ENCODE measurements at regions not wholly inside any gene's neighbourhood (a gene's known extent, or its start where the extent isn't known, plus 50 kb on each side); places are given as distances from the start of the nearest gene placed in this dataset.

DNA sequence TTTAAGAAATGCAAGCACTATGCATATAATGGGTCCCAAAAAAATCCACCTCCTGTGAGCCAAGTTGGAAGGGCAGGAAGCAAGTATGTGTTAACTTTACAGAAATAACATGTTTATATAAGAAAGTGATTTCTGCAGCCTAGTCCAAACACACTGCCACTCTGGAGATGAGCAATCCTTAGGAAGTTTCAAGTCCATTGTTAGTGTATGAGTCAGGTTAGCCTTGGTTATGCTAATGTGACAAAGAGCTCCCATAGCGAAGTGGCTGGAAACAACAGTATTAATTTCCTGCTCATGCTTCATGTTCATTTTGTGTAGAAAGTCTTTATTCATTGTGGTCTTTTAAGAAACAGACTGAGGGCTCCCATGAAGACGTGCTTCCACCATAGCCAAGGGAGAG, 121.4 kb downstream of the TBXT start:
- no peak for DNase-seq

DNA sequence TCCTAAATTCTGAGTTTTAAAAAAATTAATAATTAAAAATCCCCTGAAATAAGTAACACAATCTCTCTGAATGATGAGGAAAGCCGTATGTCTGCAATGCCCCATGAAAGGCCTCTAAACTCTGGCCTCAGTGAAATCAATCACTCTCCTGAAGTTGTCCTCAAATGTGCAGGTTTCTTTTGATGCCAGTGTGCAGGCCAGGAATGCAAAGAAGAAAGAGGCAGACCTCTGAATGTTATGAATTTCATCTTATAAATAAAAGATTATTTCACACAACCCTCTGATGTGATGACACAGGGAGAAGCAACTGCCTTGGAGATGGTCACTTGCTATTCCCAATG, 121.8 kb downstream of the TBXT start:
- no peak for DNase-seq

DNA sequence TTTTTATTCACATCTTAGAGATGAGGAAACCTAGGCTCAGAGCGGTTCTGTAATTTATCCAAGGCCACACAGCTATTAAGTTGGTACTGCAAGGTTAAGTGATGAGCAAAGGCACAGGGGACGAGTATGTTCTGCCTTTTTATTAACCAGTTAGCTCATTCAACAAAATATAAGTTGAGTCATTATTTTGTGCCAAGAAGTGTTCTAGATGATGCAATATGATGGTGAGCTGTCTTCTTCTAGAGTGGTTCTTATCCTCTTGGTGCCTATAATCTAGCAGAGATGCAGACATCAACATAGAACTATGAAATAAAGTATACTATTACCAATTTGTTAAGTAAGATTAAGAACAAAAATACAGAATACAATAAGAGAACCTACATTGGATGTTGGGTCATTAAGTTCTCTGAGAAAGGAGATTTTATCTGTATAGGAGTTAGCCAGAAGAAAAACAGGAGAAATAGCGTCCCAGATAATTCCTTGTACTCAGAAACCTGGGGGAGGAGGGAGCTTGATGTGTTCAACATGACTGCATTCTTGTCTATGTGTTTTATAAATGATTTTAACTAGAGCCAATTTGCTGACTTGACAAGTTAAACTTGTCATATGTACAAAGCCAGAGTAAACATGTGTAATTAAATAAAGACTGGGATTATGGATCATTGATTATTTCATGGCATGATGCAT, 122.3 kb downstream of the TBXT start:
- no peak for DNase-seq

DNA sequence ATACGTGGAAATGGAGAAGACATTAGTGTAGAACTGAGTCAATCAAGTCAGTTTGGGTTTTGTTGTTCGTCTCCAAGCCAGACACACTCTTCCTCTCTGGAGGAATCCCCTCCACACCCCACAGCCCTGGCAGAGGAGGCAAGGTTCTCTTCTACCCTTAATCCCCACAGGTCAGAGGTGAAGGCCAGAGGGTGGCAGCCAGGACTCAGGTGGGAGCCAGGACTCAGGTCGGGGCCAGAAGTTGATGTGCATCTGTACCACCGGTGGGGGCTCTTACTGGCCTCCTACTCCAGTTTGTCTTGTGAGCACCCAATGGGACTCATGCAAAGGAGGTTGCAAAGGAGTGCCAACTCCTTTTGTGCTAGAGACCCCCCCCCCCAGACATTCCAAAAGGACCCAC, 126.4 kb downstream of the TBXT start:
- DNase-seq: no peak

DNA sequence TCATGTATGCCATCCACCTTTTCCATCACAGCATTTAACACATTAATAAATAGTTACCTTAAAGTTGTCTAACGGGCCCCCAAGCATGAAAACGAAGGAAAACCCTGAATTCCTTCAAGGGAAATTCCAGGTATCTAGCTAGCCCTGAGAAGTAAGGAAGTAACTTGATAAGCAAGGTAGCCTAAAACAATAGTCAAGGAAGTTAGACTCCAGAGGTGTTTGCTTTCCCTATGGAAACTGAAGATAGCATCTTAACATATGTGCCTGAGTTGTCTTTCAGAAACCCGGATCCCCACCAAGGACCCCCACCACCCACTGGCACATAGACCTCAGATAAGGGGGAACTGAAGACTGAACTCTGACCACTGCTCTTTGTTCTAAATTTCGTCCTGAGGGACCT, 127.4 kb downstream of the TBXT start:
- no peak for DNase-seq

DNA sequence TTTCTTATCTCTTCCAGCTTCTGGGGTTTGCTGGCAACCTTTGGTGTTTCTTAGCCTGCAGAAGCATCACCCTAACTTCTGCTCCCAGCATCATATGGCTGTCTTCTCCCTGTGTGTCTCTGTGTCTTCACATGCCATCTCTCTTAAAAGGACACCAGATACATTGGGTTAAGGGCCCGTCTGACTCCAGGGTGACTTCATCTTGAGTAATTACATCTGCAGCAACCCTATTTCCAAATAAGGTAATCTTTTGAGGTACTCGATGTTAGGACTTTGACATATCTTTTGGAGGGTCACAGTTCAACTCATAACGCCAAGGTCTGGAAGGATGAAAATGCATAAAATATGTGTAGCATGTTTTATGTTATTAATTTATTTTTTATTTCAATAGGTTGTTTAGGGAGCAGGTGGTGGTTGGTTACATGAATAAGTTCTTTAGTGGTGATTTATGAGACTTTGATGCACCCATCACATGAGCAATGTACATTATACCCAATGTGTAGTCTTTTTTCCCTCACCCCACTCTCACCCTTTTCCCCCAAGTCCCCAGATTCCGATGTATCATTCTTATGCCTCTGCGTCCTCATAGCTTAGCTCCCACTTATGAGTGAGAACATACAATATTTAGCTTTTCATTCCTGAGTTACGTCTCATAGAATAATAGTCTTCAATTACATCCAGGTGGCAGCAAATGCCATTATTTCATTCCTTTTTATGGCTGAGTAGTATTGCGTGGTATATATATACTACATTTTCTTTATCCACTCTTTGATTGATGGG, 131.1 kb downstream of the TBXT start:
- no peak for DNase-seq

DNA sequence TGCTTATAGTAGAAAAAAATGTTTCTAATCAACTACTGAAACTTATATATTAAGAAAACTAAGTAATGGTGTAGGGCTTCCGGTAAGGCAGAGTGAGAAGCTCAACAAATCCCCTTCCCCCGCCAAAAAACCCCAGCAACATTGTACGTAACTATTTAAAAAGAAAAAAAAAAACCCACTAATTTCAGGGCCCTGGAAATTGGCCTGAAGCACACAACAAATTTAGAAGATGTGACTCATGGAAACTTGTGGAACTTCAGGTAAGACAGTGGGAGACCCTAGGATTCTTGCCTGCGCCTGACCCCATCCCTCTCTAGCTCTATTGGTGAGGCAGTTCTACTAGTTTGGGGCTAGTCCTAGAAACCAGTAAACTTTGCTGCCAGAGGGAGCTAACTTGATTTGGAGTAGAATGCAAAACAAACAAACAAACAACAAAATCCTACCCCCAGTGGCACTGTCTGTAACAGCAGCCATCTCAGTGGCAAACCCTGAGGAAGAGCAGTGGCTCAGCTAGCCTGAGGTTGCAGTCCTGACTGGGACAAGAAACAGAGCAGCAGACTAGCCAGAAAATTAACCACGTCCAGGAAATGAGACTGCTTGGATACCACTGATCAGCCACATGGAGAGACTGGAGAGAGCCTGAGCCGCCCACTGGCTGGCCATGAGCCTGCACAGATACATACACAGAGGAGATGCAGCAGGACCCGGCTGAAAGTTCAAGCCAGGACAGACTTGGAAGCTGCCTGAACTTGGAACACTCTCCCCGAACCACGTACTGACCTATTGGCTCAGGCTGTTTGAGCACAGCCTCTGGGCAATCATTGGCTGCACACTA, 135.1 kb downstream of the TBXT start:
- DNase-seq: no peak

DNA sequence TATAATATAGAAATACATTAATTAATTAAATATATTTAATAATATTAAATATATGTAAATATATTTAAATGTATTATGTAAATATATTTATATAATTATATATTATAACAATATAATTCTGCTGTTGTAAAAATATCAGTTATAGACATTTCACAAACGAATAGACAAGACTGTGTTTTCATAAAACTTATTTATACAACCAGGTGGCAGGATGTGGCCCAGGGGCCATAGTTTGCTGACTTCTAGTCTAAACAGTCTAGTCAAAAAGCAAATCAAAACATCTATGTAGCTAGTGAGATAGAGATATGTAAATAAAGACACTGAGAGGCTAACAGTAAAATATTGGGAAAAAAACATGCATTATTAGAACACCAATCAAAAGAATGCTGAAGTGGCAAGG, 136.4 kb downstream of the TBXT start:
- no peak for DNase-seq

DNA sequence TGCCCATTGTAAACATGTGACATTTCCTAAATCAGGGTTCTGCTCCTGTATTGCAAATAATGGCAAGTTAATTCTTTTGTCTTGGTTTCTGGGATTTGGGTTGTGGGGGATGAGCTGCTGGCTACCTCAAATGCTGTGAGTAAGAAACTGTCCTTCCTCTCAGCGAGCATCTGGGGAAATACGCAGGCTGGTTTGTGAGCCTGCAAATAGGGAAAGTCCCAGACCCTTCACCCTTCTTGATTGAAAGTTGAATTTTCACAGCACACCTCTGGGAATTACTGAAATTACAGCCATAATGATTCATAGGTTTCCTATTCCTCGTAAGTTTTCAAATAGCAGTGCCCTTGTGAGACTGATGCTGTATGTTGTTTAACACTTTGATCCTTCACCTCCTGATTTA, 138.1 kb downstream of the TBXT start:
- DNase-seq: no peak

DNA sequence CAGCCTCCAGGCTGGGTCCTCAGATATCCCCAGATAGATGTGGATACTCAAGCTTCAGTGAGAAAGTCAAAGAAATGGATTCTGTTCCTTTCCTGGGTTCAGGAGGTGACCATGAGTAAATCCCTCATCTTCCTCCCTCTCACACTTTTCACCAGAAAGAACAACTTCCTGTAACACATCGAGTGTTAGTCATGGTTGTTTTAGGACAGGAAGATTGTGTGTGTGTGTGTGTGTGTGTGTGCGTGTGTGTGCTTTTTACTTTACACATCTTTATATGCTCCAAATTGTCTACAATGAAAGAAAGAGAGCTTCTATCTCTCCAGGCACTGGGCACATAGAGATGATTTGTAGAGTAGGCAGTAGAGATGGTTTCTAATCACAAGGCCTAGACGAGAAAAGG, 139.9 kb downstream of the TBXT start:
- DNase-seq: no peak

DNA sequence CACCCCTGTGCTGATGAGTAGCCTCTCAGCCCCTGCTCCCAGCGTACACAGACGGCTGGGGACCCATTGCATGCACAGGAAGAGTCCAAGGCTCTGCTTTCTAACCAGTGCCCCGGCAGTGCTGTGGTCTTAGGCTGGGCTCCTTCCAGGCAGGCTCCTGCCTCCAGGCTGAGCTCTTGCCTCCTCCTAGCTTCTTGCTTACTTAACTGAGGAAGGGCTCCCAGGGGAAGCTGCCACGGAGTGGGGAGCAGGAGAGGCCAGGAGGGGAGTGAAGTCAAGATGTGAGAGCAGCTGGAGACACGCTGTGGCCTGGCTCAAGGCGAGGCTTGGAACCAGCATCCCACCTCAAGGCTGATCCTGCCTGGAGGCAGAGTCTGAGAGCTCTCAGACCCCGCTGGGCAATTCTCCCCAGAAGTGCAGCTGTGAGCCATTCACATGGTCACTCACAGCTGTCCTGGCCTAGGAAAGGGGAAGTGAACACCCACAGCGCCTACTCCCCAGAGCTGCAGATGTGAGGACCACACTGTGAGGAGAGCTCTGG, 141.0 kb downstream of the TBXT start:
- DNase-seq: no peak

DNA sequence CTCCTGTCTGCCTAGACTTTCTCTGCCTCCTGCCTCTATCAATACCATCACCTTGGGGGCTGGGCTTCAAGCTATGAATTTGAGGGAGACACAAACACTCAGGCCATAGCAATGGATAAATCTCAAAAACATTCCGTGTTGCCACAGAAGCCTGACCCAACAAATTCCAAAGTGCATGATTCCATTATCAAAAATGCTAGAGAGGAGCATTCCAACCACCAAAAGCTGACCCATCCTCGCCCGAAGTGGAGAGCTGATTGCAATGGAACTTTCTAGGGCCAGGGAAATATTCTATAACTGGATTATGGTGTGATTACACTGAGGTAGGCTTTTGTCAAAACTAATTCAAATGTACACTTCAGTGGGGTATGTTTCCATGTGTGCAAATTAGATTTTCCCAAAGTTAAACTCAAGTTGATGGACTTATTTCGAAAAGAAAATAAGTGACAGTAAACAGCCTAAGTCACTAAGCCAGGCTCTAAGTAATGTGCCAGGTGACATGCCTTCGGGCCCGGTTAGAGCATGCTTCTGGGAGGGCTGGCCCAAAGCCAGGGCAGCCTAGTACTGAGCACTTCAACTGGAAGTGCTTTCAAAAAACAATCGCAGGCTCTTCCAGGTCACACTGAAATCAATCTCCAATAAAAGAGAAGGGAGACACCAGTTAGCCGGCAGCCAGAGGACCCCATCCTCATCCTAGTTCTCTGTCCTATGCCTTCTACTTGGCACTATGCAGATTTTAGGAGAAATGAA, 142.3 kb downstream of the TBXT start:
- no peak for DNase-seq

DNA sequence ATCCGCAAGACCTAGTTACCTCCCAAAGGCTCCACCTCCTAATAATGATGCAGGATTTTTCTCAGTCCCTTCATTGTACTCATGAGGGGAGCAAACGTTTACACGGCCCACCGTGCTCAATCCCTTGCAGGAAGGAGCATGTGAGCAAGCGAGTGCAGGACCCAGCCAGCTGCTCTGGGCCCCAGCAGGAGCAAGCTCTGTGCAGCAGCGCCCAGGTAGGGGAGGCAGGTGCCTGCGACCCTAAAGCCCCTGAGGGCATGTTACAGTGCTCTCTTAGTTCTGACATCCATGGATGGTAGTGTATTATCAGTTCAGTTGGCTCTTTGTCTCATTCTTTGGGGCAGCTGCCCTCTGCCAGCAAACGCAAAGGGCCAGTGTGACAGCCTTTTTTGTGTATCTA, 143.4 kb downstream of the TBXT start:
- DNase-seq: no peak

DNA sequence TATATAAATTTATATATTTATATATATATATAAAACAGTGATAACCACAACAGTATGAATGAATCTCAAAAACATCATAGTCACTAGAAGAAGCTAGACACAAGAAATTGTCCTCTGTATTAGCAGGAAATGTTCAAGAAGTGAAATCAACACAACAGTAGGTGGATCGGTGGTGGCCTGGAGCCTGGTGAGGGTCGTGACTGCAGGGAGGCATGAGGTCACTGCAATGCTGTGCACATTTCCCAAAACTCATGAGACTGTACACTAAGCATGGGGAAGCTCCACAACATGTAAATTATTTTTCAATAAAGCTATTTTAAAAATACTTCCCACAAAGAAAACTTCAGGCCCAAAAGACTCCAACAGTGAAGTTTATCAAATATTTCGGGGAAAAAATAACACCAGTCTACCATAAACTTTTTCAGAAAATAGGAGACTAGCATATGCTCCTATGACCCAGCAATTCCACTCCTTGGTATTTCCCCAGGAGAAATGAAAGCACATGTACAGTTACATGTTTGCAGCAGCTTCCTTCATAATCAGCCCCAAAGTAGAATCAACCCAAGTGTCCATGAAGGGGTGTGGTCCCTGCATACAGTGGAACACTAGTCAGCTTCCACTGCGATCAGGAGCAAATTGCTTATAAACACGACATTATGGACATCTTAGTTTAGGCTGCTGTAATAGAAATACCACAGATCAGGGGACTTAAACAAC, 144.2 kb downstream of the TBXT start:
- DNase-seq: no peak

DNA sequence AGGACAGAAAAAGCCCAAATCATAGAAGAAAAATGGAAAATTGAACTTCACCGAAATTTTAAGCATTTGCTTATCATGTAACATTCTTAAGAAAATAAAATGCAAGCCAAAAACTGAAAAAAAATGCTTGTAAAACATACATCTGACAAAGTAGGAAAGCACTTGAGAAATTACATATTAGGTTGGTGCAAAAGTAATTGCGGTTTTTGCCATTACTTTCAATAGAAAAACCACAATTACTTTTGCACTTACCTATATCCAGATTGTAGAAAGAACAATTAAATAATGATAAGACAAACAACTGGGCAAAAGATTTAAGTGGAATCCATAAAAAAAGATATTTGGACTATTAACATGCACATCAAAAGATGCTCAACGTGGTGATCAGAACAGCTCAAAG, 146.2 kb downstream of the TBXT start:
- DNase-seq: no peak

DNA sequence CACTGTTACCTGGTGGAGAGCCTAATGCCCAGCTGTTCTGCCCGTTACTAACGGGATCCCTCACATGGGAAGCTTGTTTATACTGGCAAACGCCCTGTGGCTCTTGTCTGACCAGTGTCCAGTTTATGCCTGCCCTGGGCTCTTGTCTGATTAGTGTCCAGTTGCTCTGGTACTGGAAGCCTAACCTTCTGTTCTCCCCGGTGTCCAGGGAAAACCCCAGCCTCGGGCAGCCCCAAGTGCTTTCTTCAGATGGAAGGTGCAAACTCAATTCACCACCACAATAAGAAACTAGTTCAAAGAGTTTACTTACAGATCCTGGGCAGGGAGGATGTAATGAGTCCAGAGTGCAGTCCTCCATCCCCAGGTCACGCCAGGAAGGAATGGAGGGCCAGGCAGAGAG, 148.4 kb downstream of the TBXT start:
- DNase-seq: no peak

DNA sequence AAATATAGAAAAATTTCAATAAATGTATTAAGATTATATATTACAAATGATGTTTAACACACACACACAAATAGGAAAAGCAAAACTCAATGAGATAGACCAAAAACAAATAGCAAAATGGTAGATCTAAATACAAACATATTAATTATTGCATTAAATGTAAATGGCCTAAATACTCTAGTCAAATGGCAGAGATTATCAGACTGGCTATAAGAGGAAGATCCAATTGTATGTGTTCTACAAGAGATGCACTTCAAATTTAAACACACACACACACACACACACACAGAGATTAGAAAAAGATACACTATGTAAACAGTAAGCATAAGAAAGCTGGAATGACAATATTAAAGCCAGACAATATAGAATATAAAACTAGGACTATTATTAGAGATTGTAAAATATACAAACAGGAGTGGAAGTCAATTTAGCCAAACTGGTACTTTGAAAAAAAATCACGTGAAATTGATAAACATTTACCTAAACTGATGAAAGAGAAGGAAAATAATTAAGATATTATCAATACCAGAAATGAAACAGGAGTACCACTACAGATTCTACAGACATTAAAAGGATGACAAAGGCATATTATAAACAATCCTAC, 150.5 kb downstream of the TBXT start:
- no peak for DNase-seq

DNA sequence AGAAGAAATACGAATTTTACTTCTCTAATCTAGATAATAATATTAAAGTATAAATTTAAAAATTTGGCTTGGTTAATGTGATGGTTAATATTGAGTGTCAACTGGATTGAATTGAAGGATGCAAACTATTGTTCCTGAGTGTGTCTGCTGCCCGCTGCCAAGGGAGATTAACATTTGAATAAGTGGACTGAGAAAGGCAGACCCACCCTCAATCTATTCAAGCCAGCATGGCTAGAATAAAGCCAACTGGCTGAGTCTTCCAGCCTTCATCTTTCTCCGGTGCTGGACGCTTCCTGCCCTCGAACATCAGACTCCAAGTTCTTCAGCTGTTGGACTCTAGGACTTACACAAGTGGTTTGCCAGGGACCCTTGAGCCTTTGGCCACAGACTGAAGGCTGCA, 152.7 kb downstream of the TBXT start:
- no peak for DNase-seq

DNA sequence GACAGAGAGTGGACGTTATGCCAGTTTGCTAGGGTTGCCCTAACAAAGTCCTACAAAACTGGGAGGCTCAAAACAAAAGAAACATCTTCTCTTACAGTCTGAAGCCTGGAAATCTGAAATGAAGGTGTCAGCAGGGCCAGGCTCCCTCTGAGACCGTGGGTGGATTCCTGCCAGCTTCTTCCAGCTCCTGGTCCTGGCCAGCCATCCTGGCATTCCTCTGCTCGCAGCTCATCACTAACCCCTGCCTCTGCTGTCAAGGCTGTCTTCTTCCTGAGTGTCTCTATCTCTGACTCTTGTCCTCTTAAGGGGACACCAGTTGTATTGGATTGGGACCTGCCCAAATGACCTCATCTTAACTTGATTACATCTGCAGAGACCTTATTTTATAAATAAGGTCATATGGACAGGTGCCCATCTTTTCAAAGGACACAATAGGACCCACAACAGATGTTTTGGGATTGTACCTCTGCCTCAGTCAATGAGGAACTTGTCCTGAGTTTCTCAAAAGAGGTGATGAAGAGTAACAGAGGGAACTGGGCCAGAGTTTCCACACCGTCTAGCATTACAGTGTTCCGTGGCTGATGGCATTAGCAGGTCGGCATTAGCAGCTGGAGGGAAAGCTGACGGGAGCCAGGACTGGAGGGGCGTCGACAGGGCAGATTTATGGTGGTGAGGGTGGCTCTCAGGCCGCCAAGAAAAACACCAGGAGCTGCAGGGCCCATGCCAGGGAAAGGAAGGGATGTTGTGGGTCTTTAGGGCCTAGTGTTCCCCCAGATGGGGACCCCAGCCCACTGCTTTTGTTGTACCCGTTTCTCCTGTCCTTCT, 157.3 kb downstream of the TBXT start:
- DNase-seq: no peak

DNA sequence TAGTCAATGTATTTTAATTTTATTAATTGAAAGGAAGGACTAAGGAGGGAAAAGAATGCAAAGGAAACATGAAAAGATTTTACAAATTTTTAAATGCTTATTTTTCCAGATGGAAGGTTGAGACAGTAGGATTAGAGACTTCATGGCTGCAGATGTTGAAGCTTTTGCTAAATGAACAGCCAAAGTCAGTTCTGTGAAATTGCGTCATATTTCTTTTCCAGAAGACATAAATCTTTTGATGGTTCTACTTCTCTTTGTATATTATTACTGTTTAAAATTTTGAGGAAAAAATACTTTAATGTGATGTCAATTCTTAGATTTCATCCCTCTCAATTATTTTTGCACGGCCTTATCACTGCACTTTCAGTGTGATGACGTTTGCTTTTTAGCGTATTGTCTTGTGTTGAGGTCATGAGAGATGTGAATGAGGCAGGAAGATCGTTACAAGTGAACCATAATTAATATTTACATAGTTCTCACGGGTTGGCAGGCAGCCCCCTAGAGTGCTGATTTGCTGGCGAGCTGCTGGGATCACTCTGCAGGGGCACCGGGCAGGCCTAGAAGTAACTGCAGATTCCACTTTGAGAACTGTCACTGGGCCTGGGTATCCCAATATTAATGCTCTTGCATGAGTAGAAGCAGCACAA, 158.1 kb downstream of the TBXT start:
- no peak for DNase-seq

All from activated CD4-positive, alpha-beta T cell treated with anti-CD3 and anti-CD28 coated beads, Interleukin-2, Interleukin-6, amounts not matched to agents 100 ng/mL and 50 ng/mL, durations not matched to agents 16 hours and 8 hours (primary cell).